A549 (cell line): ENCODE measurements at regions not wholly inside any gene's neighbourhood (a gene's known extent, or its start where the extent isn't known, plus 50 kb on each side); places are given as distances from the start of the nearest gene placed in this dataset.
"Not testable (repeated sequence)": the region's sequence is repeated elsewhere in the genome, so short reads cannot be mapped to it uniquely, and the experiment has no call there.

Experiments used
- CEBPB ChIP-seq, 2 experiments: fragments of >200 bp in 1 of 2; sonication (Bioruptor Twin) in 1 of 2; formaldehyde crosslinking in 1 of 2; IDR thresholded peaks; 2 replicates each; pipeline ENCODE4 v1.6.1; 2012 to 2016
- HOXB13 ChIP-seq: fragments of 250-450 bp; sonication (Bioruptor Pico); IDR thresholded peaks from 2 replicates; pipeline ENCODE4 v1.5.0; 2020; ENCODE audit warnings: low read depth, mild to moderate bottlenecking, moderate library complexity
- JUN ChIP-seq, 2 experiments: fragments of >200 bp; sonication (Bioruptor Twin); formaldehyde crosslinking; IDR thresholded peaks; 2 replicates in 1 of 2; 3 replicates in 1 of 2; pipeline ENCODE4 v1.6.1; 2016 to 2017
- NFE2L2 ChIP-seq: fragments of 150-350 bp; conservative IDR thresholded peaks from 2 replicates; pipeline ENCODE4 v1.6.1; 2014; ENCODE audit warnings: low read length
- POLR2A ChIP-seq: IDR thresholded peaks from 2 replicates; pipeline ENCODE4 v1.6.1; 2012; ENCODE audit warnings: mild to moderate bottlenecking, low read length
- RAD21 ChIP-seq, 2 experiments: fragments of >200 bp in 1 of 2; sonication (Bioruptor Twin) in 1 of 2; formaldehyde crosslinking in 1 of 2; IDR thresholded peaks in 1 of 2; conservative IDR thresholded peaks in 1 of 2; 2 replicates in 1 of 2; 3 replicates in 1 of 2; pipeline ENCODE4 v1.6.1; 2012 to 2018; ENCODE audit warnings: inconsistent platforms in 1 of 2
- RCOR1 ChIP-seq: fragments of 150-350 bp; IDR thresholded peaks from 2 replicates; pipeline ENCODE4 v1.6.1; 2014; ENCODE audit warnings: antibody characterized with exemption, low read length, low read depth
- TF ChIP-seq, protein P1 (sequence below): fragments of 250-450 bp; sonication (Bioruptor Pico); IDR thresholded peaks from 2 replicates; pipeline ENCODE4 v1.5.0; 2021; ENCODE audit warnings: mild to moderate bottlenecking, moderate library complexity, borderline replicate concordance
- TF ChIP-seq, protein P2 (sequence below): fragments of >200 bp; sonication (Bioruptor Twin); formaldehyde crosslinking; IDR thresholded peaks from 3 replicates; pipeline ENCODE4 v1.5.1; 2016
- TF ChIP-seq, protein P3 (sequence below): fragments of 450-650 bp; IDR thresholded peaks from 2 replicates; pipeline ENCODE4 v1.6.1; 2014; ENCODE audit warnings: antibody characterized with exemption
- TF ChIP-seq, protein P4 (sequence below): fragments of 200-600 bp; sonication (generic); IDR thresholded peaks from 2 replicates; pipeline ENCODE4 v1.6.1; 2016; ENCODE audit warnings: antibody characterized with exemption, mild to moderate bottlenecking, moderate library complexity
- TF ChIP-seq, protein P5 (sequence below): IDR thresholded peaks from 2 replicates; pipeline ENCODE4 v1.6.1; 2012
- TF ChIP-seq, protein P6 (sequence below): fragments of 150-350 bp; IDR thresholded peaks from 2 replicates; pipeline ENCODE4 v1.6.1; 2014; ENCODE audit warnings: low read depth, mild to moderate bottlenecking, low read length

DNA sequence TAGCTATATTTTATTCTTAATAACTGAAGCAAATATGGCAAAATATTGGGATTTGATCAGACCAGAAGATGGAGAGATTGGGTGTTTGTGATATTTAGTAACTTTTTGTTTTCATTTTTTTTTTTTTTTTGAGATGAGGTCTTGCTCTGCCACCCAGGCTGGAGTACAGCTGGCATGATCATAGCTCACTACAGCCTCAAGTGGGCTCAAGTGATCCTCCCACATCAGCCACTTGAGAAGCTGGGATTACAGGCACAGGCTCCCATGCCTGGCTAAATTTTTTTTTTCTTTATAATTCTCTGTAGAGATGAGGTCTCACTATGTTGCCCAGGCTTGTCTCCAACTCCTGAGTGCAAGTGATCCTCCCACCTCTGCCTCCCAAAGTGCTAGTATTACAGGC, 686.4 kb downstream of the CDY1 start:
- TF ChIP-seq, protein P1, sequence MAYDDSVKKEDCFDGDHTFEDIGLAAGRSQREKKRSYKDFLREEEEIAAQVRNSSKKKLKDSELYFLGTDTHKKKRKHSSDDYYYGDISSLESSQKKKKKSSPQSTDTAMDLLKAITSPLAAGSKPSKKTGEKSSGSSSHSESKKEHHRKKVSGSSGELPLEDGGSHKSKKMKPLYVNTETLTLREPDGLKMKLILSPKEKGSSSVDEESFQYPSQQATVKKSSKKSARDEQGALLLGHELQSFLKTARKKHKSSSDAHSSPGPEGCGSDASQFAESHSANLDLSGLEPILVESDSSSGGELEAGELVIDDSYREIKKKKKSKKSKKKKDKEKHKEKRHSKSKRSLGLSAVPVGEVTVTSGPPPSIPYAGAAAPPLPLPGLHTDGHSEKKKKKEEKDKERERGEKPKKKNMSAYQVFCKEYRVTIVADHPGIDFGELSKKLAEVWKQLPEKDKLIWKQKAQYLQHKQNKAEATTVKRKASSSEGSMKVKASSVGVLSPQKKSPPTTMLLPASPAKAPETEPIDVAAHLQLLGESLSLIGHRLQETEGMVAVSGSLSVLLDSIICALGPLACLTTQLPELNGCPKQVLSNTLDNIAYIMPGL (CRISPR knock-in tag), result not testable (repeated sequence)
- TF ChIP-seq, protein P2, sequence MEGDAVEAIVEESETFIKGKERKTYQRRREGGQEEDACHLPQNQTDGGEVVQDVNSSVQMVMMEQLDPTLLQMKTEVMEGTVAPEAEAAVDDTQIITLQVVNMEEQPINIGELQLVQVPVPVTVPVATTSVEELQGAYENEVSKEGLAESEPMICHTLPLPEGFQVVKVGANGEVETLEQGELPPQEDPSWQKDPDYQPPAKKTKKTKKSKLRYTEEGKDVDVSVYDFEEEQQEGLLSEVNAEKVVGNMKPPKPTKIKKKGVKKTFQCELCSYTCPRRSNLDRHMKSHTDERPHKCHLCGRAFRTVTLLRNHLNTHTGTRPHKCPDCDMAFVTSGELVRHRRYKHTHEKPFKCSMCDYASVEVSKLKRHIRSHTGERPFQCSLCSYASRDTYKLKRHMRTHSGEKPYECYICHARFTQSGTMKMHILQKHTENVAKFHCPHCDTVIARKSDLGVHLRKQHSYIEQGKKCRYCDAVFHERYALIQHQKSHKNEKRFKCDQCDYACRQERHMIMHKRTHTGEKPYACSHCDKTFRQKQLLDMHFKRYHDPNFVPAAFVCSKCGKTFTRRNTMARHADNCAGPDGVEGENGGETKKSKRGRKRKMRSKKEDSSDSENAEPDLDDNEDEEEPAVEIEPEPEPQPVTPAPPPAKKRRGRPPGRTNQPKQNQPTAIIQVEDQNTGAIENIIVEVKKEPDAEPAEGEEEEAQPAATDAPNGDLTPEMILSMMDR, result not testable (repeated sequence)
- TF ChIP-seq, protein P3, sequence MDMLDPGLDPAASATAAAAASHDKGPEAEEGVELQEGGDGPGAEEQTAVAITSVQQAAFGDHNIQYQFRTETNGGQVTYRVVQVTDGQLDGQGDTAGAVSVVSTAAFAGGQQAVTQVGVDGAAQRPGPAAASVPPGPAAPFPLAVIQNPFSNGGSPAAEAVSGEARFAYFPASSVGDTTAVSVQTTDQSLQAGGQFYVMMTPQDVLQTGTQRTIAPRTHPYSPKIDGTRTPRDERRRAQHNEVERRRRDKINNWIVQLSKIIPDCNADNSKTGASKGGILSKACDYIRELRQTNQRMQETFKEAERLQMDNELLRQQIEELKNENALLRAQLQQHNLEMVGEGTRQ, result not testable (repeated sequence)
- not testable (repeated sequence) for TF ChIP-seq POLR2A; JUN (IDR thresholded peaks at IDR 0.05); RCOR1; RAD21 (conservative IDR thresholded peaks at IDR 0.05 in 1 of 2, IDR thresholded peaks at IDR 0.05 in 1 of 2); HOXB13 (CRISPR knock-in tag); CEBPB (IDR thresholded peaks at IDR 0.05); NFE2L2
- TF ChIP-seq, protein P4, sequence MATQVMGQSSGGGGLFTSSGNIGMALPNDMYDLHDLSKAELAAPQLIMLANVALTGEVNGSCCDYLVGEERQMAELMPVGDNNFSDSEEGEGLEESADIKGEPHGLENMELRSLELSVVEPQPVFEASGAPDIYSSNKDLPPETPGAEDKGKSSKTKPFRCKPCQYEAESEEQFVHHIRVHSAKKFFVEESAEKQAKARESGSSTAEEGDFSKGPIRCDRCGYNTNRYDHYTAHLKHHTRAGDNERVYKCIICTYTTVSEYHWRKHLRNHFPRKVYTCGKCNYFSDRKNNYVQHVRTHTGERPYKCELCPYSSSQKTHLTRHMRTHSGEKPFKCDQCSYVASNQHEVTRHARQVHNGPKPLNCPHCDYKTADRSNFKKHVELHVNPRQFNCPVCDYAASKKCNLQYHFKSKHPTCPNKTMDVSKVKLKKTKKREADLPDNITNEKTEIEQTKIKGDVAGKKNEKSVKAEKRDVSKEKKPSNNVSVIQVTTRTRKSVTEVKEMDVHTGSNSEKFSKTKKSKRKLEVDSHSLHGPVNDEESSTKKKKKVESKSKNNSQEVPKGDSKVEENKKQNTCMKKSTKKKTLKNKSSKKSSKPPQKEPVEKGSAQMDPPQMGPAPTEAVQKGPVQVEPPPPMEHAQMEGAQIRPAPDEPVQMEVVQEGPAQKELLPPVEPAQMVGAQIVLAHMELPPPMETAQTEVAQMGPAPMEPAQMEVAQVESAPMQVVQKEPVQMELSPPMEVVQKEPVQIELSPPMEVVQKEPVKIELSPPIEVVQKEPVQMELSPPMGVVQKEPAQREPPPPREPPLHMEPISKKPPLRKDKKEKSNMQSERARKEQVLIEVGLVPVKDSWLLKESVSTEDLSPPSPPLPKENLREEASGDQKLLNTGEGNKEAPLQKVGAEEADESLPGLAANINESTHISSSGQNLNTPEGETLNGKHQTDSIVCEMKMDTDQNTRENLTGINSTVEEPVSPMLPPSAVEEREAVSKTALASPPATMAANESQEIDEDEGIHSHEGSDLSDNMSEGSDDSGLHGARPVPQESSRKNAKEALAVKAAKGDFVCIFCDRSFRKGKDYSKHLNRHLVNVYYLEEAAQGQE, result not testable (repeated sequence)
- TF ChIP-seq, protein P5, sequence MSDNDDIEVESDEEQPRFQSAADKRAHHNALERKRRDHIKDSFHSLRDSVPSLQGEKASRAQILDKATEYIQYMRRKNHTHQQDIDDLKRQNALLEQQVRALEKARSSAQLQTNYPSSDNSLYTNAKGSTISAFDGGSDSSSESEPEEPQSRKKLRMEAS, result not testable (repeated sequence)
- TF ChIP-seq, protein P6, sequence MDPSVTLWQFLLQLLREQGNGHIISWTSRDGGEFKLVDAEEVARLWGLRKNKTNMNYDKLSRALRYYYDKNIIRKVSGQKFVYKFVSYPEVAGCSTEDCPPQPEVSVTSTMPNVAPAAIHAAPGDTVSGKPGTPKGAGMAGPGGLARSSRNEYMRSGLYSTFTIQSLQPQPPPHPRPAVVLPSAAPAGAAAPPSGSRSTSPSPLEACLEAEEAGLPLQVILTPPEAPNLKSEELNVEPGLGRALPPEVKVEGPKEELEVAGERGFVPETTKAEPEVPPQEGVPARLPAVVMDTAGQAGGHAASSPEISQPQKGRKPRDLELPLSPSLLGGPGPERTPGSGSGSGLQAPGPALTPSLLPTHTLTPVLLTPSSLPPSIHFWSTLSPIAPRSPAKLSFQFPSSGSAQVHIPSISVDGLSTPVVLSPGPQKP, result not testable (repeated sequence)
